WTC11 (cell line): ENCODE measurements at regions not wholly inside any gene's neighbourhood (a gene's known extent, or its start where the extent isn't known, plus 50 kb on each side); places are given as distances from the start of the nearest gene placed in this dataset.

ENCODE experiments used
- ATAC-seq: fragments of 200-7000 bp; cut with Tn5 transposase; 2 replicates; pipeline ENCODE4 v1.10.0; 2021; ENCODE audit warnings: mild to moderate bottlenecking, moderate library complexity
- CTCF ChIA-PET: fragments of 300-600 bp; sonication (Branson Sonifier 250); formaldehyde crosslinking; loops from one replicate; lab custom pipeline; 2021; ENCODE audit warnings: antibody characterized with exemption; lab: Charles Lee
- POLR2A ChIA-PET: fragments of 350-600 bp; sonication (Branson Sonifier 250); formaldehyde crosslinking; loops from one replicate; lab custom pipeline; 2021; ENCODE audit warnings: antibody characterized with exemption; lab: Charles Lee
- DNase-seq: peaks from one replicate; pipeline ENCODE4 v3.0.0; 2021; ENCODE audit warnings: low spot score
- H3K27ac Mint-ChIP-seq: 2 replicates; pipeline ENCODE4 v1.8.0; 2021; ENCODE audit warnings: mixed read lengths
- H3K27me3 Mint-ChIP-seq: 2 replicates; pipeline ENCODE4 v1.8.0; 2021; ENCODE audit warnings: low read depth, mild to moderate bottlenecking, moderate library complexity, mixed read lengths
- H3K36me3 Mint-ChIP-seq: 2 replicates; pipeline ENCODE4 v1.8.0; 2021; ENCODE audit warnings: mixed read lengths
- H3K4me1 Mint-ChIP-seq: 2 replicates; pipeline ENCODE4 v1.8.0; 2022; ENCODE audit warnings: mixed read lengths
- H3K4me3 Mint-ChIP-seq: 2 replicates; pipeline ENCODE4 v1.8.0; 2021; ENCODE audit warnings: mild to moderate bottlenecking, moderate library complexity, mixed read lengths
- H3K9me3 Mint-ChIP-seq: 2 replicates; pipeline ENCODE4 v1.8.0; 2021; ENCODE audit warnings: mixed read lengths
- ATF2 ChIP-seq: sonication (generic); formaldehyde crosslinking; IDR thresholded peaks from 2 replicates; pipeline ENCODE4 v1.8.1; 2022; ENCODE audit warnings: low read depth, missing genetic modification reagents, borderline replicate concordance
- E2F1 ChIP-seq: sonication (generic); formaldehyde crosslinking; IDR thresholded peaks from 2 replicates; pipeline ENCODE4 v1.8.0; 2022; ENCODE audit warnings: mild to moderate bottlenecking, missing genetic modification reagents
- E2F4 ChIP-seq: sonication (generic); formaldehyde crosslinking; IDR thresholded peaks from 2 replicates; pipeline ENCODE4 v1.8.1; 2022; ENCODE audit warnings: low read depth, mild to moderate bottlenecking, moderate library complexity, missing genetic modification reagents, borderline replicate concordance
- E2F5 ChIP-seq: sonication (generic); formaldehyde crosslinking; IDR thresholded peaks from 2 replicates; pipeline ENCODE4 v1.8.1; 2022; ENCODE audit warnings: mild to moderate bottlenecking, moderate library complexity, missing genetic modification reagents
- EMX1 ChIP-seq: fragments of 250-450 bp; sonication (Bioruptor Pico); IDR thresholded peaks from 2 replicates; pipeline ENCODE4 v1.8.0; 2021; ENCODE audit warnings: mild to moderate bottlenecking
- ERG ChIP-seq: fragments of 250-450 bp; sonication (Bioruptor Pico); IDR thresholded peaks from 2 replicates; pipeline ENCODE4 v1.8.0; 2021; ENCODE audit warnings: mild to moderate bottlenecking
- FOXK1 ChIP-seq: sonication (generic); formaldehyde crosslinking; IDR thresholded peaks from 2 replicates; pipeline ENCODE4 v1.8.0; 2022; ENCODE audit warnings: mild to moderate bottlenecking, moderate library complexity, missing genetic modification reagents
- FOXP1 ChIP-seq: sonication (generic); formaldehyde crosslinking; IDR thresholded peaks from 2 replicates; pipeline ENCODE4 v1.8.0; 2022; ENCODE audit warnings: missing genetic modification reagents, mild to moderate bottlenecking, moderate library complexity, borderline replicate concordance
- GTF2I ChIP-seq: fragments of 250-450 bp; sonication (Bioruptor Pico); conservative IDR thresholded peaks from 2 replicates; pipeline ENCODE4 v1.4.0; 2021; ENCODE audit warnings: mild to moderate bottlenecking
- JAZF1 ChIP-seq: fragments of 250-450 bp; sonication (Bioruptor Pico); IDR thresholded peaks from 2 replicates; pipeline ENCODE4 v1.9.0; 2021; ENCODE audit warnings: moderate library complexity, mild to moderate bottlenecking, inconsistent platforms
- MLX ChIP-seq: sonication (generic); formaldehyde crosslinking; IDR thresholded peaks from 2 replicates; pipeline ENCODE4 v1.8.1; 2023; ENCODE audit warnings: mild to moderate bottlenecking, missing genetic modification reagents, moderate library complexity
- MXD4 ChIP-seq: fragments of 250-450 bp; sonication (Bioruptor Pico); IDR thresholded peaks from 2 replicates; pipeline ENCODE4 v1.8.0; 2021; ENCODE audit warnings: mild to moderate bottlenecking, moderate library complexity, borderline replicate concordance
- MYBL2 ChIP-seq: sonication (generic); formaldehyde crosslinking; IDR thresholded peaks from 2 replicates; pipeline ENCODE4 v1.8.1; 2023; ENCODE audit warnings: mild to moderate bottlenecking, moderate library complexity, missing genetic modification reagents
- NFYB ChIP-seq: sonication (generic); formaldehyde crosslinking; conservative IDR thresholded peaks from 2 replicates; pipeline ENCODE4 v1.8.0; 2022; ENCODE audit warnings: low read depth, missing genetic modification reagents
- ZBTB43 ChIP-seq: sonication (generic); formaldehyde crosslinking; IDR thresholded peaks from 2 replicates; pipeline ENCODE4 v1.8.1; 2023; ENCODE audit warnings: mild to moderate bottlenecking, missing genetic modification reagents
- ZNF121 ChIP-seq: sonication (generic); formaldehyde crosslinking; IDR thresholded peaks from 2 replicates; pipeline ENCODE4 v1.8.0; 2023; ENCODE audit warnings: missing genetic modification reagents
- ZNF317 ChIP-seq: sonication (generic); formaldehyde crosslinking; IDR thresholded peaks from 2 replicates; pipeline ENCODE4 v1.8.1; 2023; ENCODE audit warnings: low read depth, mild to moderate bottlenecking, moderate library complexity, missing genetic modification reagents, borderline replicate concordance
- ZNF423 ChIP-seq: fragments of 250-450 bp; sonication (Bioruptor Pico); IDR thresholded peaks from 2 replicates; pipeline ENCODE4 v2.1.2; 2022; ENCODE audit warnings: mild to moderate bottlenecking, moderate library complexity
- ZNF671 ChIP-seq: fragments of 250-450 bp; sonication (Bioruptor Pico); IDR thresholded peaks from 2 replicates; pipeline ENCODE4 v1.8.0; 2021; ENCODE audit warnings: mild to moderate bottlenecking

- TF ChIP-seq ERG (CRISPR knock-in tag) = no peak
- TF ChIP-seq ZNF121 (CRISPR knock-in tag) = no peak
- TF ChIP-seq E2F5 (CRISPR knock-in tag) = no peak
- TF ChIP-seq ZNF317 (CRISPR knock-in tag) = no peak
- TF ChIP-seq MLX (CRISPR knock-in tag) = no peak
- no peak for TF ChIP-seq GTF2I
- no peak for TF ChIP-seq JAZF1 (CRISPR knock-in tag)
- TF ChIP-seq, all 79 proteins: peak for 0
Observed at GRCh38 chr14:62003701-62004100, 241.5 kb downstream of the SNAPC1 start (continued).

GRCh38 chr14:62006116-62006731 lies 244.0 kb downstream of the SNAPC1 start:
- Mint-ChIP-seq H3K27ac (no peak overlapping the region), H3K4me1 (peaks cover 20% of the 10 kb centered on the region), H3K9me3 (peaks cover 14% of the 10 kb centered on the region), H3K27me3 (no peaks in the 10 kb centered on the region), H3K36me3 (peaks cover 8% of the 10 kb centered on the region; the same call in 1 of the 2 replicates), H3K4me3 (no peak overlapping the region)
- DNase-seq (no peak), ATAC-seq (no peak)
- POLR2A ChIA-PET = no interaction called here
- CTCF ChIA-PET = no interaction called here
- TF ChIP-seq ZBTB43 (CRISPR knock-in tag) = no peak
- TF ChIP-seq E2F1 = no peak
- TF ChIP-seq ZNF423 = no peak
- TF ChIP-seq E2F4 = no peak
- TF ChIP-seq FOXK1 (CRISPR knock-in tag) = no peak
- no peak for TF ChIP-seq FOXP1 (CRISPR knock-in tag)
- no peak for TF ChIP-seq EMX1 (CRISPR knock-in tag)
- no peak for TF ChIP-seq ATF2 (CRISPR knock-in tag)
- TF ChIP-seq MYBL2 (CRISPR knock-in tag) = no peak
- no peak for TF ChIP-seq ZNF671 (CRISPR knock-in tag)
- TF ChIP-seq MXD4 (CRISPR knock-in tag) = no peak
- no peak for TF ChIP-seq NFYB
